ENCODE measurements at regions not wholly inside any gene's neighbourhood (a gene's known extent, or its start where the extent isn't known, plus 50 kb on each side); places are given as distances from the start of the nearest gene placed in this dataset.

DNA sequence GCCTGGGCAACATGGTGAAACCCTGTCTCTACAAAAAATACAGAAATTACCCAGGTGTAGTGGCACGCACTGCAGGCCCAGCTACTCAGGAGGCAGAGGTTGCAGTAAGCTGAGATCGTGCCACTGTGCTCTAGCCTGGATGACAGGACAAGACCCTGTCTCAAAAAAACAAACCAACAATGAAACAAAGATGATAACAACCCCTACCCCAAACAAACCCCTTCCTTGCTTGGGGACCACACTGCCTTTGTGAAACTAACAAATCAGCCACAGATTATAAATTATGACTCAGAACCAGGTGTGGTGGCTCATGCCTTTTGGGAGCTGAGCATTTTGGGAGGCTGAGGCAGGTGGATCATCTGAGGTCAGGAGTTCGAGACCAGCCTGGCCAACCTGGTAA is 75.3 kb upstream of the RPH3AL start:
- TF ChIP-seq GABPA (IDR thresholded peaks at IDR 0.05; ENCODE audit: low read depth) (no peak), SPI1 (IDR thresholded peaks at IDR 0.05; ENCODE audit: borderline replicate concordance, low read depth) (no peak), POLR2AphosphoS5 (IDR thresholded peaks at IDR 0.05; ENCODE audit: low read depth) (no peak)
- TF ChIP-seq, protein P1, sequence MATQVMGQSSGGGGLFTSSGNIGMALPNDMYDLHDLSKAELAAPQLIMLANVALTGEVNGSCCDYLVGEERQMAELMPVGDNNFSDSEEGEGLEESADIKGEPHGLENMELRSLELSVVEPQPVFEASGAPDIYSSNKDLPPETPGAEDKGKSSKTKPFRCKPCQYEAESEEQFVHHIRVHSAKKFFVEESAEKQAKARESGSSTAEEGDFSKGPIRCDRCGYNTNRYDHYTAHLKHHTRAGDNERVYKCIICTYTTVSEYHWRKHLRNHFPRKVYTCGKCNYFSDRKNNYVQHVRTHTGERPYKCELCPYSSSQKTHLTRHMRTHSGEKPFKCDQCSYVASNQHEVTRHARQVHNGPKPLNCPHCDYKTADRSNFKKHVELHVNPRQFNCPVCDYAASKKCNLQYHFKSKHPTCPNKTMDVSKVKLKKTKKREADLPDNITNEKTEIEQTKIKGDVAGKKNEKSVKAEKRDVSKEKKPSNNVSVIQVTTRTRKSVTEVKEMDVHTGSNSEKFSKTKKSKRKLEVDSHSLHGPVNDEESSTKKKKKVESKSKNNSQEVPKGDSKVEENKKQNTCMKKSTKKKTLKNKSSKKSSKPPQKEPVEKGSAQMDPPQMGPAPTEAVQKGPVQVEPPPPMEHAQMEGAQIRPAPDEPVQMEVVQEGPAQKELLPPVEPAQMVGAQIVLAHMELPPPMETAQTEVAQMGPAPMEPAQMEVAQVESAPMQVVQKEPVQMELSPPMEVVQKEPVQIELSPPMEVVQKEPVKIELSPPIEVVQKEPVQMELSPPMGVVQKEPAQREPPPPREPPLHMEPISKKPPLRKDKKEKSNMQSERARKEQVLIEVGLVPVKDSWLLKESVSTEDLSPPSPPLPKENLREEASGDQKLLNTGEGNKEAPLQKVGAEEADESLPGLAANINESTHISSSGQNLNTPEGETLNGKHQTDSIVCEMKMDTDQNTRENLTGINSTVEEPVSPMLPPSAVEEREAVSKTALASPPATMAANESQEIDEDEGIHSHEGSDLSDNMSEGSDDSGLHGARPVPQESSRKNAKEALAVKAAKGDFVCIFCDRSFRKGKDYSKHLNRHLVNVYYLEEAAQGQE (IDR thresholded peaks at IDR 0.05; ENCODE audit: insufficient replicate concordance, low read depth), result no peak
- TF ChIP-seq, protein P2, sequence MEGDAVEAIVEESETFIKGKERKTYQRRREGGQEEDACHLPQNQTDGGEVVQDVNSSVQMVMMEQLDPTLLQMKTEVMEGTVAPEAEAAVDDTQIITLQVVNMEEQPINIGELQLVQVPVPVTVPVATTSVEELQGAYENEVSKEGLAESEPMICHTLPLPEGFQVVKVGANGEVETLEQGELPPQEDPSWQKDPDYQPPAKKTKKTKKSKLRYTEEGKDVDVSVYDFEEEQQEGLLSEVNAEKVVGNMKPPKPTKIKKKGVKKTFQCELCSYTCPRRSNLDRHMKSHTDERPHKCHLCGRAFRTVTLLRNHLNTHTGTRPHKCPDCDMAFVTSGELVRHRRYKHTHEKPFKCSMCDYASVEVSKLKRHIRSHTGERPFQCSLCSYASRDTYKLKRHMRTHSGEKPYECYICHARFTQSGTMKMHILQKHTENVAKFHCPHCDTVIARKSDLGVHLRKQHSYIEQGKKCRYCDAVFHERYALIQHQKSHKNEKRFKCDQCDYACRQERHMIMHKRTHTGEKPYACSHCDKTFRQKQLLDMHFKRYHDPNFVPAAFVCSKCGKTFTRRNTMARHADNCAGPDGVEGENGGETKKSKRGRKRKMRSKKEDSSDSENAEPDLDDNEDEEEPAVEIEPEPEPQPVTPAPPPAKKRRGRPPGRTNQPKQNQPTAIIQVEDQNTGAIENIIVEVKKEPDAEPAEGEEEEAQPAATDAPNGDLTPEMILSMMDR (IDR thresholded peaks at IDR 0.05; ENCODE audit: insufficient read depth, low read length), result no peak
- H3K4me3 ChIP-seq (replicated peaks; ENCODE audit: insufficient read depth, low read length), result no peak overlapping the region
- no peak overlapping the region for H3K27ac ChIP-seq (replicated peaks)
- H3K27me3 ChIP-seq (ENCODE audit: insufficient read depth, poor library complexity, severe bottlenecking), result no peaks in the 10 kb centered on the region
- DNase-seq (ENCODE audit: low read depth in 1 of 2, low spot score in 1 of 2), result no peak

DNA sequence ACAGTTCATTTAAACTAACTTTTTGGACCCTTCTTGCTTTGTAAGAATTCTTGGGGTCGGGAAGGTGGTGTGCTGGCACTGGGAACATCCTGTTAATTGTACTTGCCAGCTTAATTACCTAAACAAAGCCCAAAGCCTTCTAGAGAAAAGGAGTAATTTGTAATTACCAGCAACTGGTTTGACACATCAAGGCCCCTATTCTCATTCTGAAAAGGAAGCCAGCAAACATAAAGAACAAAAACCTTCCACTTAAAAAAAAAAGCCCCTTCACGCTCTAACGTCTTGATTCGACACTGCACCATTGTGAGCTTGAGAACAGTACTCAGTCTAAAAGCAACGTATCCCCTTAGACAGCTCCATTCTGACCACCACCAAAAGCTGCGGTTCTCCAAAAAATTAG is 74.7 kb upstream of the RPH3AL start:
- DNase-seq (ENCODE audit: low read depth in 1 of 2, low spot score in 1 of 2), result no peak
- no peaks in the 10 kb centered on the region for H3K27me3 ChIP-seq (ENCODE audit: insufficient read depth, poor library complexity, severe bottlenecking)
- TF ChIP-seq GABPA (IDR thresholded peaks at IDR 0.05; ENCODE audit: low read depth) (no peak), POLR2AphosphoS5 (IDR thresholded peaks at IDR 0.05; ENCODE audit: low read depth) (no peak), SPI1 (IDR thresholded peaks at IDR 0.05; ENCODE audit: borderline replicate concordance, low read depth) (no peak)
- TF ChIP-seq, protein P2 (IDR thresholded peaks at IDR 0.05; ENCODE audit: insufficient read depth, low read length), result no peak
- TF ChIP-seq, protein P1 (IDR thresholded peaks at IDR 0.05; ENCODE audit: insufficient replicate concordance, low read depth), result no peak
- H3K27ac ChIP-seq (replicated peaks), result no peak overlapping the region
- no peak overlapping the region for H3K4me3 ChIP-seq (replicated peaks; ENCODE audit: insufficient read depth, low read length)

DNA sequence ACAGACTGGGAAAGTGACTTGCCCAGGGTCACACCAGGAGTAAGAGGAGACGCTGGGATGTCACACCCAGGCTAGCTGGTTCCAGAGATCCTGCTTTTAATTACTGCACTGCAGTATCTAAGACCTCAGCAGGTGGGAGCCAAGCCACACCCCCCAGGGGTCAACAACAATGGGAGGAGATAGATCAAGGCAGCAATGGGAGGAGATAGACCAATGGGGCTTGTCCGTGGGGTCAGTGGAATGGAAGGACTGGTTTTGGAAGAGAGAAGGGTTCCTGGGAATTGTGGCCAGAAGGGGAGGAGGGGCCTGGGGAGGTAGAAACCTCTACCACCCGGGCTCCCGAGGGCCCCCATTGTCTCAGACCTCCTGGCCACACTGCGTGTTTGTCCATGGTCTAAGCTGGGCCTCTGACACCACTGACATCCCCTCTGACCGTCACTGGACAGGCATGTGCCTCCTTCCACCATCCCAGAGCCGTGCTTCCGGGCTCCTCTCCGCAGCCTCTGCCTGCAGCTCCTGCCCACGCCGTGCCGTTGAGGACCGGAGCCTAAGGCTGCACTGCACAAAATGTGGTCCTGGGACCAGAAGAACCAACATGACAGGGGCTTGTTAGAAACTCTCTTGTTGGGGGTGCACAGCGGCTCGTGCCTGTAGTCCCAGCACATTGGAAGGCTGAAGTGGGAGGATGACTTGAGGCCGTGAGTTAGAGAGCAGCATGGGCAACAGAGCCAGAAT is 69.8 kb upstream of the RPH3AL start:
- no peak for DNase-seq (ENCODE audit: low read depth in 1 of 2, low spot score in 1 of 2)
- peak overlapping the region; percentile 36 for H3K27ac ChIP-seq (replicated peaks)
- H3K4me3 ChIP-seq (replicated peaks; ENCODE audit: insufficient read depth, low read length), result no peak overlapping the region
- TF ChIP-seq, protein P2 (IDR thresholded peaks at IDR 0.05; ENCODE audit: insufficient read depth, low read length), result no peak
- H3K27me3 ChIP-seq (ENCODE audit: insufficient read depth, poor library complexity, severe bottlenecking), result no peaks in the 10 kb centered on the region
